H9 (cell line): ENCODE measurements at regions not wholly inside any gene's neighbourhood (a gene's known extent, or its start where the extent isn't known, plus 50 kb on each side); places are given as distances from the start of the nearest gene placed in this dataset.
"Not testable (repeated sequence)": the region's sequence is repeated elsewhere in the genome, so short reads cannot be mapped to it uniquely, and the experiment has no call there.

Source experiments
- DNase-seq: peaks from one replicate; pipeline ENCODE4 v3.0.0-alpha.2; 2017
- H2AFZ ChIP-seq: one replicate; pipeline ENCODE4 v1.6.1; 2013; ENCODE audit warnings: mild to moderate bottlenecking, low read length, control low read depth, moderate library complexity
- H2AK5ac ChIP-seq: 2 replicates; pipeline ENCODE4 v1.6.1; 2013; ENCODE audit warnings: low read length, control low read depth, mixed read lengths; ENCODE audit not compliant: insufficient read length
- H2BK120ac ChIP-seq: one replicate; pipeline ENCODE4 v1.6.1; 2013; ENCODE audit warnings: low read depth, mild to moderate bottlenecking, low read length, control low read depth, inconsistent platforms; ENCODE audit not compliant: poor library complexity, severe bottlenecking
- H2BK12ac ChIP-seq: 2 replicates; pipeline ENCODE4 v1.6.1; 2013; ENCODE audit warnings: low read length, control low read depth, mixed read lengths, low read depth; ENCODE audit not compliant: insufficient read length
- H2BK15ac ChIP-seq: 2 replicates; pipeline ENCODE4 v1.6.1; 2013; ENCODE audit warnings: low read depth, low read length, control low read depth
- H2BK20ac ChIP-seq: one replicate; pipeline ENCODE4 v1.6.1; 2013; ENCODE audit warnings: low read depth, mild to moderate bottlenecking, low read length, control low read depth, inconsistent platforms; ENCODE audit not compliant: poor library complexity, severe bottlenecking
- H2BK5ac ChIP-seq: 2 replicates; pipeline ENCODE4 v1.6.1; 2013; ENCODE audit warnings: low read length, control low read depth, mixed read lengths; ENCODE audit not compliant: insufficient read length
- H3K14ac ChIP-seq: 2 replicates; pipeline ENCODE4 v1.6.1; 2013; ENCODE audit warnings: low read length, control low read depth; ENCODE audit not compliant: insufficient read depth
- H3K18ac ChIP-seq: 2 replicates; pipeline ENCODE4 v1.6.1; 2013; ENCODE audit warnings: low read depth, mild to moderate bottlenecking, mixed read lengths, low read length, control low read depth; ENCODE audit not compliant: insufficient read length
- H3K23ac ChIP-seq: 2 replicates; pipeline ENCODE4 v1.6.1; 2013; ENCODE audit warnings: low read length, control low read depth, mixed read lengths, low read depth; ENCODE audit not compliant: insufficient read length
- H3K23me2 ChIP-seq: 2 replicates; pipeline ENCODE4 v1.6.1; 2013; ENCODE audit warnings: low read depth, mild to moderate bottlenecking, mixed read lengths, low read length, control low read depth; ENCODE audit not compliant: insufficient read length, poor library complexity, severe bottlenecking
- H3K27ac ChIP-seq: 2 replicates; pipeline ENCODE4 v1.5.1; 2013; ENCODE audit warnings: low read length, control low read depth, mixed read lengths, low read depth; ENCODE audit not compliant: insufficient read length
- H3K27me3 ChIP-seq: 2 replicates; pipeline ENCODE4 v1.6.1; 2013; ENCODE audit warnings: low read length, control low read depth, inconsistent platforms; ENCODE audit not compliant: insufficient read depth
- H3K4ac ChIP-seq: 2 replicates; pipeline ENCODE4 v1.6.1; 2013; ENCODE audit warnings: low read depth, mild to moderate bottlenecking, control low read depth, inconsistent platforms, low read length, moderate library complexity
- H3K4me1 ChIP-seq: 2 replicates; pipeline ENCODE4 v1.6.1; 2013; ENCODE audit warnings: low read length, control low read depth, inconsistent platforms; ENCODE audit not compliant: insufficient read depth
- H3K4me2 ChIP-seq: 2 replicates; pipeline ENCODE4 v1.6.1; 2013; ENCODE audit warnings: low read length, control low read depth, mixed read lengths; ENCODE audit not compliant: insufficient read length, insufficient read depth
- H3K56ac ChIP-seq: 2 replicates; pipeline ENCODE4 v1.6.1; 2013; ENCODE audit warnings: low read depth, mild to moderate bottlenecking, mixed read lengths, low read length, control low read depth; ENCODE audit not compliant: insufficient read length
- H3K79me1 ChIP-seq: 2 replicates; pipeline ENCODE4 v1.6.1; 2013; ENCODE audit warnings: low read depth, mild to moderate bottlenecking, moderate library complexity, low read length, control low read depth, inconsistent platforms; ENCODE audit not compliant: insufficient read depth, poor library complexity, severe bottlenecking
- H3K79me2 ChIP-seq: 2 replicates; pipeline ENCODE4 v1.6.1; 2013; ENCODE audit warnings: low read length, control low read depth, inconsistent platforms; ENCODE audit not compliant: insufficient read depth
- H3K9ac ChIP-seq: 2 replicates; pipeline ENCODE4 v1.6.1; 2013; ENCODE audit warnings: low read length, control low read depth, mixed read lengths; ENCODE audit not compliant: insufficient read length; ENCODE audit errors: extremely low read depth
- H3K9me3 ChIP-seq: one replicate; pipeline ENCODE4 v1.6.1; 2013; ENCODE audit warnings: low read depth, low read length, inconsistent platforms; ENCODE audit not compliant: control insufficient read depth
- H3T11ph ChIP-seq: one replicate; pipeline ENCODE4 v1.6.1; 2013; ENCODE audit warnings: mild to moderate bottlenecking, low read length, control low read depth, inconsistent platforms
- H4K20me1 ChIP-seq: one replicate; pipeline ENCODE4 v1.6.1; 2013; ENCODE audit not compliant: control insufficient read depth, insufficient read length, insufficient read depth
- H4K5ac ChIP-seq: 2 replicates; pipeline ENCODE4 v1.6.1; 2013; ENCODE audit warnings: low read depth, mild to moderate bottlenecking, mixed read lengths, low read length, control low read depth; ENCODE audit not compliant: insufficient read length
- H4K8ac ChIP-seq: replicated peaks from 2 replicates; pipeline ENCODE4 v1.6.1; 2013; ENCODE audit warnings: low read length, control low read depth, mixed read lengths, low read depth; ENCODE audit not compliant: insufficient read length
- H4K91ac ChIP-seq: 2 replicates; pipeline ENCODE4 v1.6.1; 2013; ENCODE audit warnings: low read depth, mild to moderate bottlenecking, moderate library complexity, mixed read lengths, low read length, control low read depth; ENCODE audit not compliant: insufficient read length
- H3K27ac Mint-ChIP-seq, 3 experiments: 2 replicates in 2 of 3; 3 replicates in 1 of 3; pipeline ENCODE4 v1.8.0; 2020 to 2021; ENCODE audit warnings: mixed read lengths in 3 of 3, mild to moderate bottlenecking in 1 of 3, moderate library complexity in 1 of 3
- H3K27me3 Mint-ChIP-seq: 2 replicates; pipeline ENCODE4 v1.8.0; 2021; ENCODE audit warnings: low read depth, mild to moderate bottlenecking, moderate library complexity, mixed read lengths
- H3K36me3 Mint-ChIP-seq, 3 experiments: 2 replicates in 2 of 3; 3 replicates in 1 of 3; pipeline ENCODE4 v1.8.0; 2020 to 2021; ENCODE audit warnings: low read depth in 3 of 3, mixed read lengths in 3 of 3; ENCODE audit not compliant: insufficient read depth in 1 of 3
- H3K4me1 Mint-ChIP-seq, 2 experiments: 2 replicates each; pipeline ENCODE4 v1.8.0; 2020; ENCODE audit warnings: mixed read lengths in 2 of 2
- H3K4me3 Mint-ChIP-seq, 2 experiments: 2 replicates in 1 of 2; 3 replicates in 1 of 2; pipeline ENCODE4 v1.8.0; 2020 to 2021; ENCODE audit warnings: mild to moderate bottlenecking in 2 of 2, mixed read lengths in 2 of 2, moderate library complexity in 1 of 2
- H3K9me3 Mint-ChIP-seq, 2 experiments: 2 replicates in 1 of 2; 3 replicates in 1 of 2; pipeline ENCODE4 v1.8.0; 2020; ENCODE audit warnings: mild to moderate bottlenecking in 2 of 2, mixed read lengths in 2 of 2, moderate library complexity in 1 of 2
- CTCF ChIP-seq: fragments of 200-600 bp; sonication (generic); conservative IDR thresholded peaks from 3 replicates; pipeline ENCODE4 v1.8.0; 2021; ENCODE audit warnings: antibody characterized with exemption, mild to moderate bottlenecking
- WGBS: extraction: QIAGEN DNeasy Blood & Tissue Kit; methylation state at CpG from one replicate; pipeline ENCODE4 v1.1.7; 2013; ENCODE audit warnings: missing lambda C conversion rate, low lambda C conversion rate, mixed read lengths; ENCODE audit not compliant: insufficient read length; ENCODE audit errors: extremely low coverage; 5-methylcytosine and 5-hydroxymethylcytosine counted together

GRCh38 chr4:138458751-138459150 lies 216.6 kb upstream of the SLC7A11 start:
- Mint-ChIP-seq H3K9me3 (no peaks in the 10 kb centered on the region), H3K27me3 (no peaks in the 10 kb centered on the region), H3K27ac (no peak overlapping the region), H3K4me3 (no peak overlapping the region), H3K4me1 (peaks cover 13 to 23% of the 10 kb centered on the region in 2 experiments), H3K36me3 (no peaks in the 10 kb centered on the region)
- H3K56ac ChIP-seq: no peak overlapping the region
- H4K8ac ChIP-seq: no peak overlapping the region
- H3K27ac ChIP-seq: no peak overlapping the region
- no peak overlapping the region for H4K5ac ChIP-seq
- no peak overlapping the region for H3K9ac ChIP-seq
- no peak overlapping the region for H2BK15ac ChIP-seq
- no peak overlapping the region for H2AFZ ChIP-seq
- no peak overlapping the region for H2BK12ac ChIP-seq
- H3K14ac ChIP-seq: no peak overlapping the region
- H2AK5ac ChIP-seq: no peak overlapping the region
- H3K79me1 ChIP-seq: no peaks in the 10 kb centered on the region
- H3K18ac ChIP-seq: no peak overlapping the region
- H3K79me2 ChIP-seq: no peaks in the 10 kb centered on the region
- H3K9me3 ChIP-seq: no peaks in the 10 kb centered on the region
- no peaks in the 10 kb centered on the region; the same call in 1 of the 2 replicates for H3K4me1 ChIP-seq
- H3T11ph ChIP-seq: no peak overlapping the region
- WGBS: no CpG with 5 or more reads among the region's 3 CpGs
- no peak overlapping the region for H4K91ac ChIP-seq
- no peak overlapping the region for H3K4ac ChIP-seq
- no peak overlapping the region for H2BK120ac ChIP-seq
- no peak overlapping the region for H2BK20ac ChIP-seq
- H3K27me3 ChIP-seq: no peaks in the 10 kb centered on the region
- TF ChIP-seq CTCF: no peak
- no peak overlapping the region for H3K23ac ChIP-seq
- no peak overlapping the region for H2BK5ac ChIP-seq
- DNase-seq: no peak
- no peaks in the 10 kb centered on the region for H3K23me2 ChIP-seq
- H4K20me1 ChIP-seq: no peaks in the 10 kb centered on the region
- H3K4me2 ChIP-seq: no peak overlapping the region

GRCh38 chr4:138456349-138456748 lies 214.2 kb upstream of the SLC7A11 start:
- not testable (repeated sequence) for H3K36me3 Mint-ChIP-seq, H3K4ac ChIP-seq, H3K23me2 ChIP-seq

More at GRCh38 chr4:138456349-138456748, 214.2 kb upstream of the SLC7A11 start:
- no CpG with 5 or more reads among the region's 2 CpGs for WGBS
- H2BK120ac ChIP-seq, H3K4me3 Mint-ChIP-seq, H3K14ac ChIP-seq, H3K4me2 ChIP-seq, DNase-seq, H3K79me1 ChIP-seq, H2AK5ac ChIP-seq, H4K5ac ChIP-seq, H2AFZ ChIP-seq, H2BK12ac ChIP-seq, H3T11ph ChIP-seq, H3K9ac ChIP-seq, H3K9me3 ChIP-seq, H4K20me1 ChIP-seq, H3K27ac ChIP-seq, H3K27ac Mint-ChIP-seq, H2BK20ac ChIP-seq, H2BK15ac ChIP-seq, H3K4me1 ChIP-seq, H3K56ac ChIP-seq, H3K9me3 Mint-ChIP-seq, H3K23ac ChIP-seq, H3K18ac ChIP-seq, H2BK5ac ChIP-seq, H3K27me3 Mint-ChIP-seq, H3K79me2 ChIP-seq, H4K91ac ChIP-seq, H4K8ac ChIP-seq, H3K27me3 ChIP-seq: not testable (repeated sequence)
- peaks cover 13 to 23% of the 10 kb centered on the region in 2 experiments for H3K4me1 Mint-ChIP-seq
